ENCODE measurements at regions not wholly inside any gene's neighbourhood (a gene's known extent, or its start where the extent isn't known, plus 50 kb on each side); places are given as distances from the start of the nearest gene placed in this dataset.

GRCh38 chr20:17857639-17858449, 110.8 kb downstream of the SNX5 start:
- TF ChIP-seq, protein P1, sequence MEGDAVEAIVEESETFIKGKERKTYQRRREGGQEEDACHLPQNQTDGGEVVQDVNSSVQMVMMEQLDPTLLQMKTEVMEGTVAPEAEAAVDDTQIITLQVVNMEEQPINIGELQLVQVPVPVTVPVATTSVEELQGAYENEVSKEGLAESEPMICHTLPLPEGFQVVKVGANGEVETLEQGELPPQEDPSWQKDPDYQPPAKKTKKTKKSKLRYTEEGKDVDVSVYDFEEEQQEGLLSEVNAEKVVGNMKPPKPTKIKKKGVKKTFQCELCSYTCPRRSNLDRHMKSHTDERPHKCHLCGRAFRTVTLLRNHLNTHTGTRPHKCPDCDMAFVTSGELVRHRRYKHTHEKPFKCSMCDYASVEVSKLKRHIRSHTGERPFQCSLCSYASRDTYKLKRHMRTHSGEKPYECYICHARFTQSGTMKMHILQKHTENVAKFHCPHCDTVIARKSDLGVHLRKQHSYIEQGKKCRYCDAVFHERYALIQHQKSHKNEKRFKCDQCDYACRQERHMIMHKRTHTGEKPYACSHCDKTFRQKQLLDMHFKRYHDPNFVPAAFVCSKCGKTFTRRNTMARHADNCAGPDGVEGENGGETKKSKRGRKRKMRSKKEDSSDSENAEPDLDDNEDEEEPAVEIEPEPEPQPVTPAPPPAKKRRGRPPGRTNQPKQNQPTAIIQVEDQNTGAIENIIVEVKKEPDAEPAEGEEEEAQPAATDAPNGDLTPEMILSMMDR (IDR thresholded peaks at IDR 0.05; ENCODE audit: insufficient read depth, low read depth, low read length) = no peak
- H3K4me3 ChIP-seq (ENCODE audit: low read depth, low read length) = no peak overlapping the region
- no peak for DNase-seq (ENCODE audit: low read depth)

DNA sequence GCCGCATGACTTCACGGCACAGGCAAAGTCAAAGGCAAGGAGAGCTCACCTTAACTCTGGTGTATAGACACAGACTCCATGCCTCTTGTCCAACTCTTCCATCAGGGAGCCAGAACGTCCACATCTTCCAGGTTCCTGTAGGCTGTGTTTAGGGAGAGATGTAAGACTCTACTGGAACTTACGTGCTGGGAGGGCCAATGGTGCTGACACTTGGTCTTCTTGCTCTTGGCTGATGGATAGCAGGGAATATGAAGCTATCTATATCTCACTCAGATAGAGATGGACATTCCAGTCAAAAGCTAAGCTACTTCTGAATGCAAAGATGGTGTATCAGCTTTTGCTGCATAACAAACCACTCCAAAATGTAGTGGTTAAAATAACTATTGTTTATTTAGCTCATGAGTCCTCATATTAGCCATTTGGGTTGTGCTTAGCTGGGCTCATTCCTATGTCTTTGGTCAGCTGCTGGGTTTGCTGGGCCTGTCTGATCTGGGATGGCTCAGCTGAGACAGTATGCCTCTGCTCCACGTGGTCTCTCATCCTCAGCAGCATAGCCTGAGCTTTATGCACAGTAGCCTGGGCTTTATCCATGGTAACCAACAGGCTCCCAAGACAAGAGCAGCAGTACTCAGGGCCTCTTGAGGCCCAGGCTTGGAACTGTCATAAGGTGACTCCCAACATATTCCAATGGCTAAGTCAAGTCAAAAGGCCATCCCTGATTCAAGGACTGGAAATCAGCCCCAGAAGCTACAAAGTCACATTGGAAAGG, 111.6 kb downstream of the SNX5 start:
- TF ChIP-seq, protein P1 (IDR thresholded peaks at IDR 0.05; ENCODE audit: insufficient read depth, low read depth, low read length) = no peak
- no peak for DNase-seq (ENCODE audit: low read depth)
- no peak overlapping the region for H3K4me3 ChIP-seq (ENCODE audit: low read depth, low read length)

DNA sequence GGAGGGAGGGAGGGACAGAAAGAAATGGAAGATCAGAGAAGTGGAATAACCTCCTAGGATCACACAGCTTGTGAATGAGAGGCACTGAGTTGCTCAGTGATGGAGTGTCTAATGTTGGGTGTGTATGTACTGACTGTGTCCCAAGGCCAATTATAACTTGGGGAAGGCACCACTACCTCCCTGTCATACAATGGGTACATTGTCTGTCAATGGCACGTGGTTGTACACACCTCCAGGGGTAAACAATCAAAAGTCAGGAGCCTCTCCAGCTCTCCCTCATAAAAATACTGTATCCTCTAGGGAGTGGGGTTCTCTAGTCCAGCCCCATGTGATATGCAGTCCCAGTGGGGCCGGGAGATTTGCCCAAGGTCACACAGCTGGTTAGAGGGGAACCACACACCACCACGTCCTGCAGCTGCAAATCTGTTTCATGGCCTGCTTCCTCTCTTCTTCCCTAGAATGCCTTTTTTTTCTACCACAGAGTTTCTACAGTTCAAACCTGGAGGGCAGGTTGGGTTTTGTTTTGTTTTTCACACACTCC, 112.5 kb downstream of the SNX5 start:
- H3K4me3 ChIP-seq (ENCODE audit: low read depth, low read length) = no peak overlapping the region
- peak; percentile 80 for DNase-seq (ENCODE audit: low read depth)
- TF ChIP-seq, protein P1 (IDR thresholded peaks at IDR 0.05; ENCODE audit: insufficient read depth, low read depth, low read length) = no peak

- TF ChIP-seq, protein P1 (IDR thresholded peaks at IDR 0.05; ENCODE audit: insufficient read depth, low read depth, low read length) = no peak
- DNase-seq (ENCODE audit: low read depth) = peak; percentile 51
- H3K4me3 ChIP-seq (ENCODE audit: low read depth, low read length) = no peak overlapping the region
Measured at GRCh38 chr20:17854307-17854903, 114.2 kb downstream of the SNX5 start.

DNA sequence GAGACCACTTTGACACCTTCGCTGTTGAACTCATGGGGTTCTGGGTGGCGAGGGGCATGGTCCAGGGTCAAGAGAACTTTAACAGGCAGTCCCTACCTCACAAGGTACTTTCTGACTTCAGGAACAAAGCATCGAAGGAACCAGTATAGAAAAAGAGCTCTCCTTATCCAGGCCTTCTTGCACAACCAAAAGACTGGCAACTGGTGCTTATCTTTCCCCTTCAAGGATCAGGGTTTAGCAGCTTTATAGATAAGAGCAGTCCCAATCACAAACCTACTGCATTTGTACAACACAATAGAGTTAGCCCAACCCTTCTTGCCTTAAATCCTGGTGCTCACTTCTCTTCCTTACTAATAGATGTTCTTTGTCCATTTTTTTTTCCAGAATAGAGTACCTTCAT, 116.3 kb downstream of the SNX5 start:
- TF ChIP-seq, protein P1 (IDR thresholded peaks at IDR 0.05; ENCODE audit: insufficient read depth, low read depth, low read length) = no peak
- H3K4me3 ChIP-seq (ENCODE audit: low read depth, low read length) = no peak overlapping the region

DNA sequence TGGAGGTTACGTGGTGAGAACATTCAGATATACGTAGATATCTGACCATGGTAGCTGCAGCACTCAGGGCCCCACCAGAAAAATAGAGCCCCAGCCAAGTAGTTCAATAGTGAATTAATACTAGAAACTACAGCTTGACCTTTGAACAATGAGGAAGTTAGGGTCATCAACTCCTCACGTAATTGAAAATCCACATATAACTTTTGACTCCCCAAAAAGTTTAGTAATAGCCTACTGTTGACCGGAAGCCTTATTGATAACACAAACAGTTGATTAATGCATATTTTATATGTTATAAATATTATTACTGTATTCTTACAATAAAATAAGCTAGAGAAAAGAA, 117.9 kb downstream of the SNX5 start:
- TF ChIP-seq, protein P1 (IDR thresholded peaks at IDR 0.05; ENCODE audit: insufficient read depth, low read depth, low read length) = no peak
- H3K4me3 ChIP-seq (ENCODE audit: low read depth, low read length) = no peak overlapping the region
- DNase-seq (ENCODE audit: low read depth) = no peak

More for the DNA sequence above, 116.3 kb downstream of the SNX5 start:
- peak; percentile 66 for DNase-seq (ENCODE audit: low read depth)

All from fibroblast of villous mesenchyme (primary cell).